ENCODE measurements at regions not wholly inside any gene's neighbourhood (a gene's known extent, or its start where the extent isn't known, plus 50 kb on each side); places are given as distances from the start of the nearest gene placed in this dataset.

GRCh38 chr10:3914733-3915132 is 129.7 kb upstream of the KLF6 start:
- no peak for TF ChIP-seq POLR2AphosphoS5 (IDR thresholded peaks at IDR 0.05)
- no peak for TF ChIP-seq POLR2A (IDR thresholded peaks at IDR 0.05)
